Activated naive CD4-positive, alpha-beta T cell treated with anti-CD3 and anti-CD28 coated beads for 36 hours (primary cell): ENCODE measurements at regions not wholly inside any gene's neighbourhood (a gene's known extent, or its start where the extent isn't known, plus 50 kb on each side); places are given as distances from the start of the nearest gene placed in this dataset.
"Not testable (repeated sequence)": the region's sequence is repeated elsewhere in the genome, so short reads cannot be mapped to it uniquely, and the experiment has no call there.

Experiments used
- CTCF ChIA-PET: fragments of 350-600 bp; sonication (Branson Sonifier 250); formaldehyde crosslinking; loops from one replicate; lab custom pipeline; 2021; ENCODE audit warnings: antibody characterized with exemption; lab: Charles Lee
- DNase-seq: peaks from one replicate; pipeline ENCODE4 v3.0.0-alpha.2; 2020
- H3K27ac Mint-ChIP-seq: one replicate; pipeline ENCODE4 v1.8.0; 2021; ENCODE audit warnings: mild to moderate bottlenecking, mixed read lengths
- H3K27me3 Mint-ChIP-seq: one replicate; pipeline ENCODE4 v1.8.0; 2021; ENCODE audit warnings: low read depth, mixed read lengths
- H3K36me3 Mint-ChIP-seq: one replicate; pipeline ENCODE4 v1.8.0; 2021; ENCODE audit warnings: low read depth, mixed read lengths
- H3K4me1 Mint-ChIP-seq: one replicate; pipeline ENCODE4 v1.8.0; 2021; ENCODE audit warnings: low read depth, mixed read lengths
- H3K4me3 Mint-ChIP-seq: one replicate; pipeline ENCODE4 v1.8.0; 2021; ENCODE audit warnings: mild to moderate bottlenecking, moderate library complexity, mixed read lengths
- H3K9me3 Mint-ChIP-seq: one replicate; pipeline ENCODE4 v1.8.0; 2021; ENCODE audit warnings: mixed read lengths
- intact Hi-C: fragments of 100-400 bp; cut with micrococcal nuclease; formaldehyde crosslinking; loops from one replicate; pipeline ENCODE4 v1.15.1; 2023

- Mint-ChIP-seq H3K27ac (no peak overlapping the region), H3K27me3 (no peaks in the 10 kb centered on the region), H3K9me3 (no peaks in the 10 kb centered on the region), H3K4me3 (no peak overlapping the region), H3K36me3 (no peaks in the 10 kb centered on the region), H3K4me1 (peaks cover 6% of the 10 kb centered on the region)
- CTCF ChIA-PET = interaction anchor here (1.6 kb wide), 1 partner anchor 27 kb away, joined by 3 read pairs; no protein-coding TSS in a partner anchor
- intact Hi-C loops = no loop called here
- DNase-seq = no peak
Measured at GRCh38 chr1:55311057-55311641, 96.0 kb upstream of the USP24 start.

- H3K4me1 Mint-ChIP-seq = peaks cover 10% of the 10 kb centered on the region
- H3K4me3 Mint-ChIP-seq = no peak overlapping the region
- intact Hi-C loops = no loop called here
- CTCF ChIA-PET = interaction anchor here (1.6 kb wide), 1 partner anchor 27 kb away, joined by 3 read pairs; no protein-coding TSS in a partner anchor
- DNase-seq = peak; percentile 23
- peaks cover under 1% of the 10 kb centered on the region for H3K27me3 Mint-ChIP-seq
- H3K27ac Mint-ChIP-seq = no peak overlapping the region
- H3K36me3 Mint-ChIP-seq = no peaks in the 10 kb centered on the region
- no peaks in the 10 kb centered on the region for H3K9me3 Mint-ChIP-seq
Measured at GRCh38 chr1:55310505-55310971, 95.4 kb upstream of the USP24 start.

- no peak for DNase-seq
- Mint-ChIP-seq H3K36me3 (no peaks in the 10 kb centered on the region), H3K4me1 (peaks cover 14% of the 10 kb centered on the region), H3K9me3 (no peaks in the 10 kb centered on the region), H3K4me3 (no peak overlapping the region), H3K27me3 (peaks cover 6% of the 10 kb centered on the region), H3K27ac (no peak overlapping the region)
- CTCF ChIA-PET = interaction anchor here (1.4 to 1.6 kb wide), 2 partner anchors 28 kb away, joined by 3 to 4 read pairs; no protein-coding TSS in a partner anchor
- intact Hi-C loops = no loop called here
Measured at GRCh38 chr1:55309786-55310504, 94.8 kb upstream of the USP24 start.

- CTCF ChIA-PET = interaction anchor here (1.4 kb wide), 1 partner anchor 29 kb away, joined by 4 read pairs; no protein-coding TSS in a partner anchor
- DNase-seq = no peak
- Mint-ChIP-seq H3K4me3 (no peak overlapping the region), H3K27ac (no peak overlapping the region), H3K27me3 (peaks cover 10% of the 10 kb centered on the region), H3K4me1 (peaks cover 14% of the 10 kb centered on the region), H3K9me3 (no peaks in the 10 kb centered on the region), H3K36me3 (no peaks in the 10 kb centered on the region)
- intact Hi-C loops = no loop called here
Measured at GRCh38 chr1:55309053-55309452, 93.9 kb upstream of the USP24 start.

- no peak for DNase-seq
- H3K4me3 Mint-ChIP-seq = no peak overlapping the region
- peaks cover 10% of the 10 kb centered on the region for H3K27me3 Mint-ChIP-seq
- peaks cover 11% of the 10 kb centered on the region for H3K4me1 Mint-ChIP-seq
- no peaks in the 10 kb centered on the region for H3K36me3 Mint-ChIP-seq
- H3K9me3 Mint-ChIP-seq = no peaks in the 10 kb centered on the region
- intact Hi-C loops = no loop called here
- CTCF ChIA-PET = interaction anchor here (1.3 kb wide), 1 partner anchor 32 kb away, joined by 3 read pairs; no protein-coding TSS in a partner anchor
- H3K27ac Mint-ChIP-seq = no peak overlapping the region
Measured at GRCh38 chr1:55305735-55306134, 90.6 kb upstream of the USP24 start.

GRCh38 chr1:55304229-55304740 is 89.1 kb upstream of the USP24 start:
- no peak overlapping the region for H3K4me3 Mint-ChIP-seq
- H3K4me1 Mint-ChIP-seq = peaks cover 7% of the 10 kb centered on the region
- intact Hi-C loops = no loop called here
- no peaks in the 10 kb centered on the region for H3K9me3 Mint-ChIP-seq
- H3K27ac Mint-ChIP-seq = no peak overlapping the region
- no peaks in the 10 kb centered on the region for H3K36me3 Mint-ChIP-seq
- no peak for DNase-seq
- H3K27me3 Mint-ChIP-seq = peaks cover 10% of the 10 kb centered on the region
- CTCF ChIA-PET = interaction anchor here (0.7 to 1.4 kb wide), 3 partner anchors 20 to 34 kb away, joined by 3 to 4 read pairs (median 4); no protein-coding TSS in a partner anchor

GRCh38 chr1:55302972-55303371 is 87.8 kb upstream of the USP24 start:
- peaks cover 10% of the 10 kb centered on the region for H3K27me3 Mint-ChIP-seq
- H3K9me3 Mint-ChIP-seq = no peaks in the 10 kb centered on the region
- no peak for DNase-seq
- H3K36me3 Mint-ChIP-seq = no peaks in the 10 kb centered on the region
- peaks cover 7% of the 10 kb centered on the region for H3K4me1 Mint-ChIP-seq
- no peak overlapping the region for H3K27ac Mint-ChIP-seq
- no peak overlapping the region for H3K4me3 Mint-ChIP-seq
- CTCF ChIA-PET = no interaction called here
- intact Hi-C loops = no loop called here

- no peak overlapping the region for H3K27ac Mint-ChIP-seq
- peaks cover 10% of the 10 kb centered on the region for H3K27me3 Mint-ChIP-seq
- no peaks in the 10 kb centered on the region for H3K9me3 Mint-ChIP-seq
- CTCF ChIA-PET = no interaction called here
- no peak overlapping the region for H3K4me3 Mint-ChIP-seq
- H3K4me1 Mint-ChIP-seq = peaks cover 7% of the 10 kb centered on the region
- H3K36me3 Mint-ChIP-seq = no peaks in the 10 kb centered on the region
- no peak for DNase-seq
- intact Hi-C loops = no loop called here
Measured at GRCh38 chr1:55301912-55302311, 86.7 kb upstream of the USP24 start.

- H3K36me3 Mint-ChIP-seq = no peaks in the 10 kb centered on the region
- H3K4me1 Mint-ChIP-seq = peaks cover 7% of the 10 kb centered on the region
- peaks cover 2% of the 10 kb centered on the region for H3K9me3 Mint-ChIP-seq
- no peak overlapping the region for H3K4me3 Mint-ChIP-seq
- peaks cover 10% of the 10 kb centered on the region for H3K27me3 Mint-ChIP-seq
- DNase-seq = no peak
- CTCF ChIA-PET = no interaction called here
- no peak overlapping the region for H3K27ac Mint-ChIP-seq
- intact Hi-C loops = no loop called here
Measured at GRCh38 chr1:55300975-55301374, 85.8 kb upstream of the USP24 start.

- H3K9me3 Mint-ChIP-seq = peaks cover 12% of the 10 kb centered on the region
- intact Hi-C loops = no loop called here
- peaks cover 8% of the 10 kb centered on the region for H3K27me3 Mint-ChIP-seq
- no peak overlapping the region for H3K4me3 Mint-ChIP-seq
- no peak for DNase-seq
- H3K36me3 Mint-ChIP-seq = no peaks in the 10 kb centered on the region
- no peak overlapping the region for H3K27ac Mint-ChIP-seq
- CTCF ChIA-PET = no interaction called here
- no peaks in the 10 kb centered on the region for H3K4me1 Mint-ChIP-seq
Measured at GRCh38 chr1:55298167-55298894, 83.2 kb upstream of the USP24 start.

GRCh38 chr1:55296247-55296646 is 81.1 kb upstream of the USP24 start:
- Mint-ChIP-seq H3K9me3 (peaks cover 12% of the 10 kb centered on the region), H3K27me3 (peaks cover 10% of the 10 kb centered on the region)
- H3K27ac Mint-ChIP-seq, intact Hi-C loops, DNase-seq, H3K36me3 Mint-ChIP-seq, H3K4me1 Mint-ChIP-seq, H3K4me3 Mint-ChIP-seq: not testable (repeated sequence)
- CTCF ChIA-PET = interaction anchor here (1.0 kb wide), 1 partner anchor 18 kb away, joined by 3 read pairs; no protein-coding TSS in a partner anchor

GRCh38 chr1:55289614-55290013 is 74.5 kb upstream of the USP24 start:
- H3K4me3 Mint-ChIP-seq = no peak overlapping the region
- intact Hi-C loops = loop anchor here (5.0 to 10.0 kb wide), 2 partner anchors 175 to 1533 kb away; no protein-coding TSS in a partner anchor
- H3K4me1 Mint-ChIP-seq = peaks cover 25% of the 10 kb centered on the region

More at GRCh38 chr1:55289614-55290013, 74.5 kb upstream of the USP24 start:
- Mint-ChIP-seq H3K36me3 (no peaks in the 10 kb centered on the region), H3K27me3 (peaks cover 2% of the 10 kb centered on the region), H3K9me3 (peaks cover under 1% of the 10 kb centered on the region), H3K27ac (no peak overlapping the region)
- CTCF ChIA-PET = interaction anchor here (1.1 kb wide), 1 partner anchor 48 kb away, joined by 4 read pairs; no protein-coding TSS in a partner anchor
- no peak for DNase-seq
